SK-N-SH (cell line): ENCODE measurements at regions not wholly inside any gene's neighbourhood (a gene's known extent, or its start where the extent isn't known, plus 50 kb on each side); places are given as distances from the start of the nearest gene placed in this dataset.

Source experiments
- CHD2 ChIP-seq: fragments of 150-350 bp; IDR thresholded peaks from 2 replicates; pipeline ENCODE4 v1.6.1; 2018; ENCODE audit warnings: low read length; ENCODE audit not compliant: partially characterized antibody
- CTCF ChIP-seq: fragments of 200-600 bp; sonication (generic); IDR thresholded peaks from 2 replicates; pipeline ENCODE4 v1.6.1; 2017; ENCODE audit warnings: antibody characterized with exemption, mild to moderate bottlenecking, moderate library complexity
- EP300 ChIP-seq, 2 experiments: IDR thresholded peaks; 2 replicates each; pipeline versions ENCODE4 v1.4.0 to v1.6.1; 2012; ENCODE audit warnings: borderline replicate concordance in 1 of 2, low read depth in 1 of 2, low read length in 1 of 2
- FOXM1 ChIP-seq: IDR thresholded peaks from 2 replicates; pipeline ENCODE4 v1.4.0; 2012; ENCODE audit warnings: low read depth, mild to moderate bottlenecking
- GABPA ChIP-seq: IDR thresholded peaks from 2 replicates; pipeline ENCODE4 v1.4.0; 2012; ENCODE audit warnings: low read depth, mild to moderate bottlenecking
- MAX ChIP-seq: IDR thresholded peaks from 2 replicates; pipeline ENCODE4 v1.4.0; 2012; ENCODE audit warnings: low read depth
- MXI1 ChIP-seq: IDR thresholded peaks from 2 replicates; pipeline ENCODE4 v1.6.1; 2012; ENCODE audit warnings: mild to moderate bottlenecking, low read depth, low read length, improper control_type of control experiment
- POLR2AphosphoS5 ChIP-seq: IDR thresholded peaks from 2 replicates; pipeline ENCODE4 v1.6.1; 2012; ENCODE audit warnings: low read depth, low read length
- YY1 ChIP-seq: IDR thresholded peaks from 2 replicates; pipeline ENCODE4 v1.4.0; 2012; ENCODE audit warnings: low read depth, mild to moderate bottlenecking

GRCh38 chr11:82117362-82117761 lies 616.3 kb downstream of the FAM181B start:
- no peak for TF ChIP-seq GABPA
- no peak for TF ChIP-seq CHD2
- no peak for TF ChIP-seq EP300 (IDR thresholded peaks at IDR 0.05; ENCODE audit: borderline replicate concordance in 1 of 2, low read depth in 1 of 2, low read length in 1 of 2)
- TF ChIP-seq MXI1, result no peak
- no peak for TF ChIP-seq CTCF
- TF ChIP-seq FOXM1, result no peak
- TF ChIP-seq POLR2AphosphoS5, result no peak
- TF ChIP-seq YY1, result no peak
- no peak for TF ChIP-seq MAX
